ENCODE measurements at regions not wholly inside any gene's neighbourhood (a gene's known extent, or its start where the extent isn't known, plus 50 kb on each side); places are given as distances from the start of the nearest gene placed in this dataset.

DNA sequence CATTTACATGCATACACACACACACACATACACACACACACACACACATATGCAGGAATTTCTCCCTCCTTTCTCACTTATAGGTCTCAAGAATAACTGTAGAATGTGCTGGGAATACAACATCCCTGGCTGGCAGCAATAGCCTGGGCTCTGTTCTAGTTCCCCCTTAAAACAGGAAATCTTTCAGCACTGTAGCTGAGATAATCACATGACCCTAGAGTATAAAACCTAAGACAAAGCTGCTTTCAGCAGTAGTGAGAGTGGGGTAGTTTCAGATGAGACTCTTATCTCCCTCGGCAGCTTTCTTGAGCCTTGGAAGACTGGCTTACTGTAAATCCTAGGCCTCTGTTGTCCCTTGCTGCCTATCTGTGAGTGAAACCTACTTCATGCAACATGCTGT is 137.4 kb upstream of the AKR1E2 start:
- TF ChIP-seq GATA2 (IDR thresholded peaks at IDR 0.05; ENCODE audit: low read depth, low read length) = no peak
- TF ChIP-seq GATA3 (IDR thresholded peaks at IDR 0.05; ENCODE audit: low read depth, low read length) = no peak

DNA sequence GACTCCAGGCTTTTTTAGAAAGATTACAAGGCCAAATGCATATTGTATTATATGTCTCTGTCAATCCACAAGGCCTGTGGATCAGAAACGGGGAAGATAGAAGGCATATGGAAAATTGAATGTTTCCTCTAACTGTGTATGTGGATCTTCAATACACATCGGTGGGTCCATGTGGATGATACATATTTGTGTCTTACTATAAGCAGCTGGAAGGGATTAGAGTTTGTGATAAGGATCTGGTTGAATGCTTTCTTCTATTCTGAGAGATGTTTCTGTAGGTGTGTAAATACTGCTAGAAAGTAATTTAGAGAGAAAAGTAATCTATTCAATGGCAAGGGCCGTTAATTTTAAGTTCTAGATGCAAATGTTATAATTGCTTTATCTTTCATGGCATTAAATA is 137.8 kb upstream of the AKR1E2 start:
- TF ChIP-seq GATA2 (IDR thresholded peaks at IDR 0.05; ENCODE audit: low read depth, low read length) (no peak), GATA3 (IDR thresholded peaks at IDR 0.05; ENCODE audit: low read depth, low read length) (no peak)

DNA sequence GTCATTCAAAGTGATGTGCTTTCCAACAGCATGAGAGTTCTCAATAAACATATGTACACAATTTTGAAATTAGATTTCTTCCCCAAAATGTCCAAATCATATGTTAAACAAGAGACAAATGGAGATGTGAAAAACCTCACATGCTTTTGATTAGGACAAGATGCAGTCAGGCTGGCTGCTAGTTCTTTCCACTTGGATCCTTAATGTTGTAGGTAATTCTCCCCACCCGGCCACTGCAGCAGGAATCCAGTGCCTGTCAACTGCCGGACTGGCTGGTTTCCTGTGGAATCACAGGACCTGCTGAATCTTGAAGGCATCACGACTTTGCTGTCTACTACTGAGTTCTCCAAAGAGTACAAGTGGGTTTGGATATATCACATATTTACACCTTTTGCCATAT is 138.6 kb upstream of the AKR1E2 start:
- TF ChIP-seq GATA2 (IDR thresholded peaks at IDR 0.05; ENCODE audit: low read depth, low read length) (no peak), GATA3 (IDR thresholded peaks at IDR 0.05; ENCODE audit: low read depth, low read length) (no peak)

DNA sequence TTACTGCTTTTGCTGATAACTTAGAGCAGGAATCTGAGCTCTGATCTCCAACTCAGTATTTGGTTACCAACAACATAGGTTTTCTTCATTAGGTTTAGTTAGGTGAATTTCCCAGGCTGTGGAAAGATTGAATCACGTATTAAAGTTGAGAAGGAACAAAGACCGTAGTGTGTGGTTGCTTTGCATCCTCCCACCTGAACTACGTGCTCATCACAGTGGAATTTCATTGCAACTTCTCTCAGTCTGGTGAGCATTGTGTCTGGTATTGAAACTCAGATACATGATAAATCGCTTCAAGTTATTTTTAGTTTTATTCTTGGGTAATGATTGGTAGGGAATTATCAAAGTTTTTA is 139.4 kb upstream of the AKR1E2 start:
- TF ChIP-seq GATA2 (IDR thresholded peaks at IDR 0.05; ENCODE audit: low read depth, low read length) (no peak), GATA3 (IDR thresholded peaks at IDR 0.05; ENCODE audit: low read depth, low read length) (no peak)

DNA sequence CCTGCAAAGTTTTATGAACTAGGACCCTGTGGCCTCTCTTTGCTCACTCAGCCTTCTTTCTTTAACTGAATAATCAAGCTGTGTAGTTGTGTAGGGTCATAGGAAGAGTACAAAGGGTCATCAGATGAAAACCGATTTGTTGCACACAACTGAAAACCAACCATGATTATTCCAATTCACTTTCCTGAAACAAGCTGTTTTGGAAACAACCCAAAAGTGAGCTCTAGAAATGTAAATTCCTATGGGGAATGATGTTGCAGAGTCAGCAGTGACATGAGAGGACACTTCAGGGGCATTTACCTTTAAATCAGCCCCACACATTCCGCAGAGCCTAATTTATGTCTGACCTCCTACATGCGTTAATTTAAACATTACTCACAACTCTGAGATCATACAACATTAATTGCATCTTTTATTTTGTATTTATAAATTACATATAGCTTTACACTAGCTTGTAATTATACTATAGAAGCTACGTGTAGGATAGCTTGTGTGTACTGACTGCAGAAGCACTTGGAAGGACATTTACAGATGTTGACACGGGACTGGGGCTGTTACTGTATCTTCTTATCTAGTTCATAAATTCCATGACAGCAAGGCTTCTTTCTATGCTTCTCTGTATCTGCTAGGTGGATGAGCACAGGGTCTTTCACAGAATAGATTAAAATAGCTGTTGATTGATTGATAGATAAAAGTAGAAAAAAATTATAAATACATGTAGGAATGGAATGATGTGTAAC is 139.9 kb upstream of the AKR1E2 start:
- no peak for TF ChIP-seq GATA2 (IDR thresholded peaks at IDR 0.05; ENCODE audit: low read depth, low read length)
- TF ChIP-seq GATA3 (IDR thresholded peaks at IDR 0.05; ENCODE audit: low read depth, low read length) = no peak

DNA sequence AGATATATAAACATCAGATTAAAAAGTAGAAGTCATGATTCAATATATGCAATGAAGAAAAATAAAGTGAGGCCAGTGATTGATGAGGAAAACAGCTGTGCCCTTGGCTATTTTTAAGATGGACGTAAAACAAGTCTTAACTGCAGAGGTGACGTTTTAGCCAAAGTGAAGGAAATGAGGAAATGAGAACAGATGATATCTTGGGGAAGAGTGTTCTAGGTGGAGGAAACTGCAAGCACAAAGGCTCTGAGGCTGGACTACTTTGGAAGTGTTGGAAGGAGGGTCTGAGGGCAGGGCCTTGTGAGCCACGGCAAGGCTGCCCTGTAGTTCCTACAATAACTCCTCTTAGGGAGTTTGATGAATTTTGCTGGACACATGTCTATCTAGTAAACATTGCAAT is 140.5 kb upstream of the AKR1E2 start:
- no peak for TF ChIP-seq GATA3 (IDR thresholded peaks at IDR 0.05; ENCODE audit: low read depth, low read length)
- TF ChIP-seq GATA2 (IDR thresholded peaks at IDR 0.05; ENCODE audit: low read depth, low read length) = no peak

DNA sequence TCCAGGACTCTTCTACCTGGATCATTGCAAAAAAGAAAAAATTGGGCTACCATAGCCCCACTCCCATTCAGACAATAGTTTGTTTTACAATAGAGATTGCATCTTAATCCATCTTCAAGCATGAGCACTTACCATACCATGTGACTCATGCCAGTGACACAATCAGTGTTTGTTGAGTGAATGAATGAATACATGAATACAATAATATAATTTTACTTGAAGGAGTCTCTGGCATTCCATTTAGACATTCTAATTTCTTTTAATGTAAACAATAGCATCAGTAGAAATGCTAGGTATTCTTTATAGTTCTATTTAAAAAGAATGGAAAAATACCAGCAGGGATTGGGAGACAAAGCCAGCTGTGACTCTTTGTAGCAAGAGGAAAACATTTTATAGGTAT is 141.6 kb upstream of the AKR1E2 start:
- TF ChIP-seq GATA3 (IDR thresholded peaks at IDR 0.05; ENCODE audit: low read depth, low read length) = no peak
- no peak for TF ChIP-seq GATA2 (IDR thresholded peaks at IDR 0.05; ENCODE audit: low read depth, low read length)

DNA sequence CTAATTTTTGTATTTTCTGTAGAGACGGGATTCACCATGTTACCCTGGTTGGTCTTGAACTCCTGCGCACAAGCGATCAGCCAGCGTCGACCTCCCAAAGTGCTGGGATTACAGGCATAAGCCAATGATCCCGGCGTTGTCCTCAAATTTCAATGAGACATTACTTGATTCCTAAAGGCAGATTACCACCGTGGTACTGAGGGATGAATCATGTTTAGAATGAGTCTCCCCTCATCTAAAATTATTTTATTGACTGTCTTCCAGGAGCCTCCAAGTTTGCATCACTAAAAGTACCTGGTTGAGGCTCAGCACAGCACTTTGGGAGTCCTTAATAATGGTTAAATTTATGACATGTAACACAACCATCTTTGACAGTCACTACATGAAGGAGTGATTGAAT is 142.2 kb upstream of the AKR1E2 start:
- TF ChIP-seq GATA3 (IDR thresholded peaks at IDR 0.05; ENCODE audit: low read depth, low read length) (no peak), GATA2 (IDR thresholded peaks at IDR 0.05; ENCODE audit: low read depth, low read length) (no peak)

DNA sequence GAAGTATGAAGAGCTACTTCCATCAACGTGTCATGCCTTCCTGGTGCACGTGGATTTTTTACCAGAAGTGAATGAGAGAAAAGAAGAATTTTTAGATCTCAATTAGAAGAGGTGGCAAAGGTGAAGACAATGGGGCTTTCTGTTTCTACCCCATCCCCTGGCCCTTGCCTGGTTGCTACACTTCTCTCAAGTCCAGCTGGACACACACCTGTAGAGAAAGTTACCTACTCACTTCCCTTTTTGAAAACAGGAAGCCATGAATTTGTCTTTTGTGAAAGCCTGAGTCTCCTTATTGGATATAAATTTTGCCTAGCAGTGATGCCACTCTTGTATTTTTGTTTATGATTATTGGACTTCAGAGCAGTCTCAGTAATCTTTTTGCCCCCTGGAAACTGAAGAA is 142.9 kb upstream of the AKR1E2 start:
- no peak for TF ChIP-seq GATA3 (IDR thresholded peaks at IDR 0.05; ENCODE audit: low read depth, low read length)
- no peak for TF ChIP-seq GATA2 (IDR thresholded peaks at IDR 0.05; ENCODE audit: low read depth, low read length)

DNA sequence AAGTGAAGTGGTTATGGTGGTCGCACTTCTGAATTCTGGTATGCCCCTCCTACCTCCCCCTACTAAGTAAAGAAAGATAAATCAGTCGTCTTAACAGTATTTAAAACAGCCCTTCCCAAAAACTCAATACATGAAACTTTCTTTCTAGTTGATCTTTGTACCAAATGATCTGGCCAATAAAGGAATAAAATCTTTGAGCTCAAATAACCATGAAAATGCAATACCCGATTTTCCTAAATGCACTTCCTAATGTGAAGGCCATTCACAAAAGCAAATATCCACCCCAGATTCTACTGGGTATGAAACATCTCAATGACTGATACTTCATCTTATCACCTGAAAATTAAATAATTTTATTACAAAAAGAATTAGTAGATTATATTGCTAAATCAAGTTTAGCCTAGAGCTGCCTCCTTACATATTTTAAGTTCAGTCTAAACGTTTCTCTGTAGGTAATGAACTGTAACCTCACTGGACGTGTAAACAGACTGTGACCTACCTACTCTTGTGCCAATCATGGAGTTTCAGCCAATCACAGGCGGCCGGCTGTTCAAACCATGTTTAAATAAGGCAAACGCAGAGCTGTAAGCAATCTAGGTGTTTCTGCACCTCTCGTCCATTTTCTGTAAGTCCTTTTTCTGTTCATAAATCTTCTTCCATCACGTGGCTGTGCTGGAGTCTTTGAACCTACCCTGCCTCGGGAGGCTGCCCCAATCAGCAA is 146.9 kb upstream of the AKR1E2 start:
- TF ChIP-seq GATA2 (IDR thresholded peaks at IDR 0.05; ENCODE audit: low read depth, low read length) (no peak), GATA3 (IDR thresholded peaks at IDR 0.05; ENCODE audit: low read depth, low read length) (no peak)

DNA sequence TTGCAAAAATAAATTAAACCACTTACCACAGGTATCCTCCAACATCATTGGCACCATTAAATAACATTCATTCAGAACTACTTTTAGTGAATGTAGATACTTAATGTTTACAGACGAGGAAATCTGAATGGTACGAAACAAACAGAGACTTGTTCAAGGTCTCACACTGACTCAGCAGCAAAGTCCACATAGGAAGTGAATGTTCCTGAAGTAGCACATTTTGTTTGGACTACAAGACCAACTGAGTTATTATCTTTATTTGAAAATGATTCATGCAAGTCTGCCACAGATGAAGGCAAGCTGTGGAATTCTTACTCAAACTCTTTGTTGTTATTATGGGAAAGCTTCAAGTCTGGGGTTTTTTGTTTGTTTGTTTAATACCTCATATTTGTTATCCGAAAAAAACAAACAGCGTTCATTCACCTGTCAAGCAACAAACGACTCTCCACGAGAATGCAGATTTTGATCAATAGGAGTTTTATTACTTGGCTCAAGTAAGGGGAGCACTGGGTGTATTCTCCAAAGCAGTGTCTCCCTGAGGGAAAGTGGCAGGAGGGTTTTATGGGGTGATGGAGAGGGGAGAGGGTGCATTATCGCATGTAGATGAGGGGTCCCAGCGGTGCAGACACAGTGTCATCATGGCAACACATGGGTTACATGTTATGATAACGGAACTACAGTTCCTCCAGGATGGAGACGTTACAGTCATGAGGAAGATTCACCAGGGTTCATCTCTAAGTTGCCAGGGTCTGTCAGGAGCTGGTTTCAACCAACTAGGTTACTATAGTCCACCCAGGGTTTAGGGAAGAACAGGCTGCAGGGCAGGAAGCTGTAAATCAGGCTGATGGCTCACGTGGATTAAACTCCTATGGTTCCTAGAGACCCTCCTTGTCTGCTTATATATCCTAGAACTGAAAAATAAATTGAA is 147.7 kb upstream of the AKR1E2 start:
- no peak for TF ChIP-seq GATA2 (IDR thresholded peaks at IDR 0.05; ENCODE audit: low read depth, low read length)
- no peak for TF ChIP-seq GATA3 (IDR thresholded peaks at IDR 0.05; ENCODE audit: low read depth, low read length)

DNA sequence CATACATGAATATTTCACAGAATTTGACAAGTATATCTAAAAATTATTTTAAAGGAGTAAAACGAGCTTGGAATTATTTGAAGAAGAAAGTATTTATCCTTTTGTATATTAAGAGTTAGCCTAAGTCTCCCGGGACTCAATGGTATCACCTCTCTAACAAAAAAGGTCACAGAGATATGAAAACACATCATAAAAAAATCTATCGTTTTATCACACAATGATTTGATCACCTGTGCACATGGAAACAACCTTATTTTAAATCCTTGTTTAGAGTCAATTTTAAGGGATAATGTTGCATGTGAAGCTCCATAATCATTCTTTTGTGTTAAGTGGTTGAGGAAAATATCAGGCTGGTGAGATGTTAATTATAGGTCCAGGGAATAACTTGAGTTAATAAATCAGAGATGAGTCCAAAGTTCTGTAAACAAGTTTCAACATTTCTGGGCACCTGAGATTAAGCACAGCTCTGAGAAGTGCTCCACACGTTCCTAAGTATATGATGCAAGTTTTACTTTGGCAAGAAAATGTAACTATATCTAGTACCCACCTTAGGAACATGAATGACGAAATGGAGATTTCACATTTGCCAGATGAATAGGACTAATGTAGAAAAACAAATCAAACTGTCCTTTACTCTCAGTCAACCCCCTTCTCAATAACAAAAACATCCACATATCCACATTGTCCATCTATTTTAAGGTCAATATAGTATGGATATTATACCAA is 148.5 kb upstream of the AKR1E2 start:
- TF ChIP-seq GATA3 (IDR thresholded peaks at IDR 0.05; ENCODE audit: low read depth, low read length) (no peak), GATA2 (IDR thresholded peaks at IDR 0.05; ENCODE audit: low read depth, low read length) (no peak)

DNA sequence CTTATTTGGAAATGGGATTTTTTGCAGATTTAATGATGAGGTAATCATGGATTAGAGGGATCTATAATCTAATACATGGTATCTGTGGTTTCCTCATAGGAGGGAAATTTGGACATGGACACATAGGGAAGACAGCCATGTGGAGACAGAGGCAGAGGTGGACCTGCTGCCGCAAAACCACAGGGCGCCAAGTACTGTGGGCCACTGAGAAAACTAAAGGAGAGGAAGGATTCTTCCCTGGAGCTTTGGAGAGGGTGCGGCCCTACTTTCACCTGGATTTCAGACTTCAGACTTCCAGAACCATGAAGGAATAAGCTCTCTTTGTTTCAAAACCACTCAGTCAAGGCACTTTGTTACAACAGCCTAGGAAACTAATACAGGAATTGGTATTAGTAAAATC is 149.4 kb upstream of the AKR1E2 start:
- no peak for TF ChIP-seq GATA3 (IDR thresholded peaks at IDR 0.05; ENCODE audit: low read depth, low read length)
- TF ChIP-seq GATA2 (IDR thresholded peaks at IDR 0.05; ENCODE audit: low read depth, low read length) = no peak

DNA sequence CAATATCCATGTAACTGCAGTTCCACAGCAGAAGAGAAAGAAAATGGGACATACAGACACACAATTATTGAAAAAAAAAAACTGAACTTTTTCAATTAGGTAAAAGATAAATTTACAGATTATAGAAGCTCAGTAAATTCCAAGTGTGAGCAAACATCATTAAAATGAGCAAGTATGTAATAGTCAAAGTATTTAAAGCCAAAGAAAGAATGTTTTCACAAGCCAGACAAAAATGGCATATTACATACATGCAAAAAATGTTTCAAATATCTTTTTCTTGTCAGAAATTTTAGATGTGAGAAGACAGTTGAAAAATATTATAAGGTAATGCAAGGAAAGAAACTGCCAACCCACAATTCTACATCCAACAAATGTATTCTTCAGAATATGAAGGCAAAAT is 150.2 kb upstream of the AKR1E2 start:
- no peak for TF ChIP-seq GATA3 (IDR thresholded peaks at IDR 0.05; ENCODE audit: low read depth, low read length)
- no peak for TF ChIP-seq GATA2 (IDR thresholded peaks at IDR 0.05; ENCODE audit: low read depth, low read length)

Measured in SH-SY5Y (cell line).